Stimulated activated naive CD8-positive, alpha-beta T cell treated with anti-CD3 and anti-CD28 coated beads, Interleukin-15, amount 100 ng/mL, for 72 hours (primary cell): ENCODE measurements at regions not wholly inside any gene's neighbourhood (a gene's known extent, or its start where the extent isn't known, plus 50 kb on each side); places are given as distances from the start of the nearest gene placed in this dataset.

Source experiments
- ATAC-seq: fragments of 150-1000 bp; cut with Tn5 transposase; 2 replicates; pipeline ENCODE4 v1.10.0; 2021; ENCODE audit warnings: mild to moderate bottlenecking, moderate library complexity
- DNase-seq, 2 donors: peaks; one replicate each; pipeline ENCODE4 v3.0.0; 2021 to 2022
- H3K27ac Mint-ChIP-seq, 2 donors: one replicate each; pipeline ENCODE4 v1.8.0; 2022; ENCODE audit warnings: mild to moderate bottlenecking in 2 of 2, mixed read lengths in 2 of 2, moderate library complexity in 2 of 2
- H3K27me3 Mint-ChIP-seq: one replicate; pipeline ENCODE4 v1.8.0; 2022; ENCODE audit warnings: mixed read lengths
- H3K4me1 Mint-ChIP-seq: one replicate; pipeline ENCODE4 v1.8.0; 2022; ENCODE audit warnings: mild to moderate bottlenecking, mixed read lengths
- H3K4me3 Mint-ChIP-seq, 2 donors: one replicate each; pipeline ENCODE4 v1.8.0; 2022; ENCODE audit warnings: mild to moderate bottlenecking in 2 of 2, mixed read lengths in 2 of 2, moderate library complexity in 1 of 2
- H3K9me3 Mint-ChIP-seq, 2 donors: one replicate each; pipeline ENCODE4 v1.8.0; 2022; ENCODE audit warnings: mixed read lengths in 2 of 2

- DNase-seq (no peak), ATAC-seq (no peak)
- H3K4me1 Mint-ChIP-seq, result no peaks in the 10 kb centered on the region
- no peaks in the 10 kb centered on the region for H3K27me3 Mint-ChIP-seq
- H3K9me3 Mint-ChIP-seq, result peaks cover 9 to 12% of the 10 kb centered on the region in 2 donors
- H3K4me3 Mint-ChIP-seq, result no peak overlapping the region
- no peak overlapping the region for H3K27ac Mint-ChIP-seq
These were observed 240.1 kb upstream of the MMADHC start for GRCh38 chr2:149827585-149828126.

GRCh38 chr2:149826471-149827125 lies 239.0 kb upstream of the MMADHC start:
- no peaks in the 10 kb centered on the region for H3K27me3 Mint-ChIP-seq
- H3K27ac Mint-ChIP-seq, result no peak overlapping the region
- no peak for DNase-seq
- no peaks in the 10 kb centered on the region for H3K4me1 Mint-ChIP-seq
- peaks cover 9 to 12% of the 10 kb centered on the region in 2 donors for H3K9me3 Mint-ChIP-seq
- ATAC-seq, result no peak
- no peak overlapping the region for H3K4me3 Mint-ChIP-seq

- Mint-ChIP-seq H3K9me3 (peaks cover under 1 to 12% of the 10 kb centered on the region in 2 donors), H3K4me3 (no peak overlapping the region), H3K4me1 (no peaks in the 10 kb centered on the region), H3K27me3 (no peaks in the 10 kb centered on the region), H3K27ac (no peak overlapping the region)
- ATAC-seq (no peak), DNase-seq (no peak)
These were observed 237.9 kb upstream of the MMADHC start for GRCh38 chr2:149825473-149825872.

- H3K4me3 Mint-ChIP-seq, result no peak overlapping the region
- no peak overlapping the region for H3K27ac Mint-ChIP-seq
- H3K27me3 Mint-ChIP-seq, result no peaks in the 10 kb centered on the region
- H3K4me1 Mint-ChIP-seq, result no peaks in the 10 kb centered on the region
- no peak for DNase-seq
- ATAC-seq, result no peak
- peaks cover 0 to 7% of the 10 kb centered on the region in 2 donors for H3K9me3 Mint-ChIP-seq
These were observed 236.6 kb upstream of the MMADHC start for GRCh38 chr2:149824136-149824535.

- H3K4me3 Mint-ChIP-seq, result no peak overlapping the region
- H3K27ac Mint-ChIP-seq, result no peak overlapping the region
- ATAC-seq, result no peak
These were observed 231.9 kb upstream of the MMADHC start for GRCh38 chr2:149819356-149819957.

GRCh38 chr2:149816756-149817551 lies 229.4 kb upstream of the MMADHC start:
- Mint-ChIP-seq H3K27ac (no peak overlapping the region), H3K4me3 (no peak overlapping the region), H3K9me3 (peaks cover 0 to 10% of the 10 kb centered on the region in 2 donors), H3K4me1 (no peaks in the 10 kb centered on the region), H3K27me3 (no peaks in the 10 kb centered on the region)
- ATAC-seq (no peak), DNase-seq (no peak)

More at GRCh38 chr2:149819356-149819957, 231.9 kb upstream of the MMADHC start:
- Mint-ChIP-seq H3K27me3 (no peaks in the 10 kb centered on the region), H3K9me3 (no peaks in the 10 kb centered on the region), H3K4me1 (no peaks in the 10 kb centered on the region)
- DNase-seq, result no peak

- H3K27ac Mint-ChIP-seq, result no peak overlapping the region
- no peaks in the 10 kb centered on the region for H3K4me1 Mint-ChIP-seq
- ATAC-seq (no peak), DNase-seq (no peak)
- peaks cover 0 to 10% of the 10 kb centered on the region in 2 donors for H3K9me3 Mint-ChIP-seq
- H3K27me3 Mint-ChIP-seq, result no peaks in the 10 kb centered on the region
- no peak overlapping the region for H3K4me3 Mint-ChIP-seq
These were observed 228.4 kb upstream of the MMADHC start for GRCh38 chr2:149815941-149816340.

GRCh38 chr2:149814901-149815300 lies 227.3 kb upstream of the MMADHC start:
- Mint-ChIP-seq H3K9me3 (peaks cover 0 to 11% of the 10 kb centered on the region in 2 donors), H3K27me3 (no peaks in the 10 kb centered on the region), H3K4me3 (no peak overlapping the region), H3K27ac (no peak overlapping the region), H3K4me1 (no peaks in the 10 kb centered on the region)
- DNase-seq (no peak), ATAC-seq (no peak)

- Mint-ChIP-seq H3K9me3 (peaks cover 0 to 17% of the 10 kb centered on the region in 2 donors), H3K4me3 (no peak overlapping the region), H3K27ac (no peak overlapping the region), H3K27me3 (no peaks in the 10 kb centered on the region), H3K4me1 (no peaks in the 10 kb centered on the region)
- ATAC-seq, result no peak
- no peak for DNase-seq
These were observed 226.5 kb upstream of the MMADHC start for GRCh38 chr2:149814049-149814448.

- ATAC-seq, result no peak
These were observed 221.0 kb upstream of the MMADHC start for GRCh38 chr2:149808556-149808955.

GRCh38 chr2:149806651-149807050 lies 219.1 kb upstream of the MMADHC start:
- Mint-ChIP-seq H3K27ac (no peak overlapping the region), H3K4me3 (no peak overlapping the region), H3K27me3 (no peaks in the 10 kb centered on the region), H3K9me3 (peaks cover 0 to 7% of the 10 kb centered on the region in 2 donors), H3K4me1 (no peaks in the 10 kb centered on the region)
- DNase-seq, result no peak
- ATAC-seq, result no peak

More at GRCh38 chr2:149808556-149808955, 221.0 kb upstream of the MMADHC start:
- H3K27ac Mint-ChIP-seq, result no peak overlapping the region
- peaks cover 0 to 11% of the 10 kb centered on the region in 2 donors for H3K9me3 Mint-ChIP-seq
- H3K27me3 Mint-ChIP-seq, result no peaks in the 10 kb centered on the region
- H3K4me1 Mint-ChIP-seq, result no peaks in the 10 kb centered on the region
- no peak overlapping the region for H3K4me3 Mint-ChIP-seq
- no peak for DNase-seq

GRCh38 chr2:149800624-149801542 lies 213.3 kb upstream of the MMADHC start:
- ATAC-seq (no peak), DNase-seq (no peak)
- Mint-ChIP-seq H3K27me3 (no peaks in the 10 kb centered on the region), H3K4me3 (no peak overlapping the region), H3K9me3 (no peaks in the 10 kb centered on the region), H3K4me1 (no peaks in the 10 kb centered on the region), H3K27ac (no peak overlapping the region)

GRCh38 chr2:149799013-149799705 lies 211.6 kb upstream of the MMADHC start:
- Mint-ChIP-seq H3K9me3 (peaks cover 4 to 11% of the 10 kb centered on the region in 2 donors), H3K27me3 (no peaks in the 10 kb centered on the region), H3K4me1 (no peaks in the 10 kb centered on the region), H3K27ac (no peak overlapping the region), H3K4me3 (no peak overlapping the region)
- no peak for ATAC-seq
- no peak for DNase-seq

GRCh38 chr2:149797030-149797429 lies 209.5 kb upstream of the MMADHC start:
- Mint-ChIP-seq H3K9me3 (peaks cover 7 to 26% of the 10 kb centered on the region in 2 donors), H3K27me3 (no peaks in the 10 kb centered on the region), H3K4me1 (no peaks in the 10 kb centered on the region), H3K27ac (no peak overlapping the region), H3K4me3 (no peak overlapping the region)
- no peak for DNase-seq
- no peak for ATAC-seq
